ENCODE measurements at regions not wholly inside any gene's neighbourhood (a gene's known extent, or its start where the extent isn't known, plus 50 kb on each side); places are given as distances from the start of the nearest gene placed in this dataset.

- TF ChIP-seq CTCF (IDR thresholded peaks at IDR 0.05; ENCODE audit: low read length), result no peak
- no peak for TF ChIP-seq EZH2 (IDR thresholded peaks at IDR 0.05; ENCODE audit: borderline replicate concordance, low read length)
Observed at GRCh38 chr18:4781873-4782272, 326.8 kb upstream of the DLGAP1 start.
